ENCODE measurements at regions not wholly inside any gene's neighbourhood (a gene's known extent, or its start where the extent isn't known, plus 50 kb on each side); places are given as distances from the start of the nearest gene placed in this dataset.

GRCh38 chr14:88992011-88992410 lies 167.6 kb downstream of the TTC8 start:
- H2BK12ac ChIP-seq (ENCODE audit: insufficient read length, low read depth, low read length) = no peak overlapping the region
- H3K79me2 ChIP-seq (ENCODE audit: insufficient read depth, low read length) = no peaks in the 10 kb centered on the region
- no peak overlapping the region for H3K27ac ChIP-seq (ENCODE audit: insufficient read length, low read depth, low read length)
- no peak overlapping the region for H2BK120ac ChIP-seq (ENCODE audit: low read depth, low read length, poor library complexity, severe bottlenecking)
- H3K18ac ChIP-seq (ENCODE audit: insufficient read length, low read depth, low read length) = no peak overlapping the region
- no peak overlapping the region for H2BK15ac ChIP-seq (ENCODE audit: low read depth, low read length)
- H3K27ac Mint-ChIP-seq = no peak overlapping the region
- no peak overlapping the region for H2AFZ ChIP-seq (ENCODE audit: low read length)
- no peaks in the 10 kb centered on the region for H3K9me3 ChIP-seq (ENCODE audit: control insufficient read depth, low read depth, low read length)
- no peak for TF ChIP-seq CTCF (conservative IDR thresholded peaks at IDR 0.05)
- H3K4me1 Mint-ChIP-seq = no peaks in the 10 kb centered on the region
- H3K4me3 Mint-ChIP-seq = no peak overlapping the region
- H3K79me1 ChIP-seq (ENCODE audit: insufficient read depth, low read depth, low read length, poor library complexity, severe bottlenecking) = no peaks in the 10 kb centered on the region
- no peak overlapping the region for H4K8ac ChIP-seq (replicated peaks; ENCODE audit: insufficient read length, low read depth, low read length)
- no peak overlapping the region for H4K91ac ChIP-seq (ENCODE audit: insufficient read length, low read depth, low read length)
- H3K4ac ChIP-seq (ENCODE audit: low read depth, low read length) = no peak overlapping the region
- H2AK5ac ChIP-seq (ENCODE audit: insufficient read length, low read length) = no peak overlapping the region
- peaks cover 0 to 4% of the 10 kb centered on the region in 2 experiments; a peak in 2 of 5 replicates for H3K9me3 Mint-ChIP-seq
- no peaks in the 10 kb centered on the region for H3K27me3 ChIP-seq (ENCODE audit: insufficient read depth, low read length)
- H3K4me1 ChIP-seq (ENCODE audit: insufficient read depth, low read length) = no peaks in the 10 kb centered on the region
- DNase-seq = no peak
- no peak overlapping the region for H2BK20ac ChIP-seq (ENCODE audit: low read depth, low read length, poor library complexity, severe bottlenecking)
- H4K20me1 ChIP-seq (ENCODE audit: control insufficient read depth, insufficient read depth, insufficient read length) = no peaks in the 10 kb centered on the region
- no peak overlapping the region for H2BK5ac ChIP-seq (ENCODE audit: insufficient read length, low read length)
- WGBS (ENCODE audit: extremely low coverage, insufficient read length, low lambda C conversion rate) = no CpG with 5 or more reads among the region's 3 CpGs
- no peaks in the 10 kb centered on the region for H3K36me3 Mint-ChIP-seq (ENCODE audit: insufficient read depth in 1 of 3, low read depth in 3 of 3)
- no peak overlapping the region for H3K9ac ChIP-seq (ENCODE audit: extremely low read depth, insufficient read length, low read length)
- no peak overlapping the region for H3K56ac ChIP-seq (ENCODE audit: insufficient read length, low read depth, low read length)
- no peak overlapping the region for H3K23ac ChIP-seq (ENCODE audit: insufficient read length, low read depth, low read length)
- H3T11ph ChIP-seq (ENCODE audit: low read length) = no peak overlapping the region
- no peak overlapping the region for H4K5ac ChIP-seq (ENCODE audit: insufficient read length, low read depth, low read length)
- H3K4me2 ChIP-seq (ENCODE audit: insufficient read depth, insufficient read length, low read length) = no peak overlapping the region
- no peaks in the 10 kb centered on the region for H3K23me2 ChIP-seq (ENCODE audit: insufficient read length, low read depth, low read length, poor library complexity, severe bottlenecking)
- no peak overlapping the region for H3K14ac ChIP-seq (ENCODE audit: insufficient read depth, low read length)
- peaks cover 45% of the 10 kb centered on the region for H3K27me3 Mint-ChIP-seq (ENCODE audit: low read depth)
